OCI-LY1 (cell line): ENCODE measurements at regions not wholly inside any gene's neighbourhood (a gene's known extent, or its start where the extent isn't known, plus 50 kb on each side); places are given as distances from the start of the nearest gene placed in this dataset.

Experiments
- CTCF ChIP-seq: fragments of 200-600 bp; sonication (generic), shearing (Covaris generic); IDR thresholded peaks from 2 replicates; pipeline ENCODE4 v1.5.1; 2017; ENCODE audit warnings: mild to moderate bottlenecking, antibody characterized with exemption, low read length, moderate library complexity, mixed read lengths
- EZH2 ChIP-seq: fragments of 200-600 bp; sonication (generic), shearing (Covaris generic); IDR thresholded peaks from 2 replicates; pipeline ENCODE4 v1.8.0; 2017; ENCODE audit warnings: borderline replicate concordance, mixed run types, mild to moderate bottlenecking, antibody characterized with exemption, low read length, moderate library complexity, mixed read lengths

- TF ChIP-seq CTCF (no peak), EZH2 (no peak)
These were observed 311.4 kb upstream of the AKR1E2 start for GRCh38 chr10:4514445-4515108.
